Esophagus squamous epithelium (tissue), 4 donors: ENCODE measurements at regions not wholly inside any gene's neighbourhood (a gene's known extent, or its start where the extent isn't known, plus 50 kb on each side); places are given as distances from the start of the nearest gene placed in this dataset.

ENCODE experiments used
- CTCF ChIP-seq, 6 experiments: fragments of 450-650 bp in 4 of 6; fragments of 200-600 bp in 2 of 6; sonication (generic) in 2 of 6; IDR thresholded peaks; one replicate each; pipeline ENCODE4 v1.5.1; 2016 to 2019; ENCODE audit warnings: antibody characterized with exemption in 6 of 6, mild to moderate bottlenecking in 4 of 6, moderate library complexity in 4 of 6
- POLR2A ChIP-seq, 4 donors: fragments of 450-650 bp; IDR thresholded peaks; one replicate each; pipeline ENCODE4 v1.6.1; 2017; ENCODE audit warnings: antibody characterized with exemption in 4 of 4, mild to moderate bottlenecking in 4 of 4, moderate library complexity in 3 of 4

DNA sequence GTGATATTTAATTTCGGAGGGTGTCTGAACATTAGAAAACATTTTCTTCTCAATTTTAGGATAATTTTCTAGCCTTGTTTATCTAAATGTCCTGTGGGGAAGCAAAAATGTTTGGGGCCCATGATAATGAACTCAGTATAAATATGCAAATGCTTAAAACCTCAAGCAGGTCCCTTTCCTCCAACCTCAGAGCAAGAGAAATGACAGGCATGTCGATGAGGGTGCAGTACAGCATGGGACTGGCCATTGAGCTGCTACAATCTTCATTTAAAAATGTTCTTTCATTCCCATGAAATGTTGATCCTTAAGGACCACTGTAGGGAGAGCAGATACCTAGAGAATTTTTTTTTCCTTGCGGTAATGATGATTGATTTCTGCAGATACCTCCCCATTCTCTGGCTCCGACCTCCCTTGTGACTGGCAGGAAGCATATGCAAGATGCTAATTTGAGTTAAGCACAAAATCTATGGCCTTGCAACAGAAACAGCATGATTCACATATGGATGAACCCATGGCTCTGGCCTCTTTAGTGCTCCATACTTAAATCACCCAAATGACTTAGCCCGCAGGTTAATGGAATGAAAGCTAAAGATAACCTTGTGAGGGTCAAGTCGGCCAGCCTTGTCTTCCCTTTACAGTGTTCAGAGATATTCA, 243.3 kb downstream of the SOX4 start:
- no peak for TF ChIP-seq CTCF (IDR thresholded peaks at IDR 0.05)
- TF ChIP-seq POLR2A (IDR thresholded peaks at IDR 0.05), result no peak
